ENCODE measurements at regions not wholly inside any gene's neighbourhood (a gene's known extent, or its start where the extent isn't known, plus 50 kb on each side); places are given as distances from the start of the nearest gene placed in this dataset.

- Mint-ChIP-seq H3K27ac (no peak overlapping the region), H3K4me3 (no peak overlapping the region), H3K36me3 (ENCODE audit: low read depth) (no peaks in the 10 kb centered on the region), H3K27me3 (peaks cover 6% of the 10 kb centered on the region), H3K9me3 (peaks cover 6% of the 10 kb centered on the region), H3K4me1 (no peaks in the 10 kb centered on the region)
- DNase-seq: no peak
- no peak for ATAC-seq
These were observed 380.7 kb upstream of the NR5A2 start for GRCh38 chr1:199646761-199647160.

- H3K4me1 Mint-ChIP-seq: no peaks in the 10 kb centered on the region
- no peak overlapping the region for H3K4me3 Mint-ChIP-seq
- H3K27ac Mint-ChIP-seq: no peak overlapping the region
These were observed 370.1 kb upstream of the NR5A2 start for GRCh38 chr1:199657449-199657848.

GRCh38 chr1:199660071-199660470 is 367.4 kb upstream of the NR5A2 start:
- no peaks in the 10 kb centered on the region for H3K4me1 Mint-ChIP-seq
- H3K4me3 Mint-ChIP-seq: no peak overlapping the region
- no peaks in the 10 kb centered on the region for H3K36me3 Mint-ChIP-seq (ENCODE audit: low read depth)
- no peak for DNase-seq
- H3K9me3 Mint-ChIP-seq: no peaks in the 10 kb centered on the region
- peaks cover 19% of the 10 kb centered on the region for H3K27me3 Mint-ChIP-seq
- H3K27ac Mint-ChIP-seq: no peak overlapping the region
- ATAC-seq: no peak

More at GRCh38 chr1:199657449-199657848, 370.1 kb upstream of the NR5A2 start:
- DNase-seq (no peak), ATAC-seq (no peak)
- Mint-ChIP-seq H3K36me3 (ENCODE audit: low read depth) (no peaks in the 10 kb centered on the region), H3K9me3 (no peaks in the 10 kb centered on the region), H3K27me3 (peaks cover 19% of the 10 kb centered on the region)

- H3K4me3 Mint-ChIP-seq: no peak overlapping the region
- H3K9me3 Mint-ChIP-seq: no peaks in the 10 kb centered on the region
- no peaks in the 10 kb centered on the region for H3K4me1 Mint-ChIP-seq
- no peaks in the 10 kb centered on the region for H3K36me3 Mint-ChIP-seq (ENCODE audit: low read depth)
- ATAC-seq: no peak
- H3K27ac Mint-ChIP-seq: no peak overlapping the region
- DNase-seq: no peak
- peaks cover 6% of the 10 kb centered on the region for H3K27me3 Mint-ChIP-seq
These were observed 362.1 kb upstream of the NR5A2 start for GRCh38 chr1:199665371-199665770.

GRCh38 chr1:199667089-199667488 is 360.4 kb upstream of the NR5A2 start:
- no peaks in the 10 kb centered on the region for H3K4me1 Mint-ChIP-seq
- no peaks in the 10 kb centered on the region for H3K36me3 Mint-ChIP-seq (ENCODE audit: low read depth)
- no peak overlapping the region for H3K27ac Mint-ChIP-seq
- H3K9me3 Mint-ChIP-seq: no peaks in the 10 kb centered on the region
- DNase-seq (no peak), ATAC-seq (no peak)
- peaks cover 2% of the 10 kb centered on the region for H3K27me3 Mint-ChIP-seq
- H3K4me3 Mint-ChIP-seq: no peak overlapping the region

- H3K27me3 Mint-ChIP-seq: peaks cover 6% of the 10 kb centered on the region
- no peaks in the 10 kb centered on the region for H3K4me1 Mint-ChIP-seq
- ATAC-seq (no peak), DNase-seq (no peak)
- no peaks in the 10 kb centered on the region for H3K36me3 Mint-ChIP-seq (ENCODE audit: low read depth)
- no peak overlapping the region for H3K4me3 Mint-ChIP-seq
- H3K9me3 Mint-ChIP-seq: no peaks in the 10 kb centered on the region
- no peak overlapping the region for H3K27ac Mint-ChIP-seq
These were observed 357.6 kb upstream of the NR5A2 start for GRCh38 chr1:199669916-199670315.

- no peak overlapping the region for H3K4me3 Mint-ChIP-seq
- H3K36me3 Mint-ChIP-seq (ENCODE audit: low read depth): no peaks in the 10 kb centered on the region
- H3K4me1 Mint-ChIP-seq: no peaks in the 10 kb centered on the region
- DNase-seq (no peak), ATAC-seq (no peak)
- no peak overlapping the region for H3K27ac Mint-ChIP-seq
- no peaks in the 10 kb centered on the region for H3K9me3 Mint-ChIP-seq
- H3K27me3 Mint-ChIP-seq: peaks cover 6% of the 10 kb centered on the region
These were observed 355.8 kb upstream of the NR5A2 start for GRCh38 chr1:199671684-199672083.

- no peak overlapping the region for H3K4me3 Mint-ChIP-seq
- no peak for DNase-seq
- no peaks in the 10 kb centered on the region for H3K9me3 Mint-ChIP-seq
- no peaks in the 10 kb centered on the region for H3K4me1 Mint-ChIP-seq
- peaks cover 6% of the 10 kb centered on the region for H3K27me3 Mint-ChIP-seq
- H3K27ac Mint-ChIP-seq: no peak overlapping the region
- H3K36me3 Mint-ChIP-seq (ENCODE audit: low read depth): no peaks in the 10 kb centered on the region
- no peak for ATAC-seq
These were observed 351.6 kb upstream of the NR5A2 start for GRCh38 chr1:199675937-199676336.

- H3K4me1 Mint-ChIP-seq: no peaks in the 10 kb centered on the region
- H3K9me3 Mint-ChIP-seq: no peaks in the 10 kb centered on the region
These were observed 348.7 kb upstream of the NR5A2 start for GRCh38 chr1:199678771-199679170.

GRCh38 chr1:199682081-199682480 is 345.4 kb upstream of the NR5A2 start:
- H3K27ac Mint-ChIP-seq: no peak overlapping the region
- H3K27me3 Mint-ChIP-seq: peaks cover 8% of the 10 kb centered on the region
- no peaks in the 10 kb centered on the region for H3K4me1 Mint-ChIP-seq
- no peak for ATAC-seq
- no peaks in the 10 kb centered on the region for H3K36me3 Mint-ChIP-seq (ENCODE audit: low read depth)
- H3K4me3 Mint-ChIP-seq: no peak overlapping the region
- no peaks in the 10 kb centered on the region for H3K9me3 Mint-ChIP-seq
- DNase-seq: no peak

More at GRCh38 chr1:199678771-199679170, 348.7 kb upstream of the NR5A2 start:
- no peak overlapping the region for H3K4me3 Mint-ChIP-seq
- no peak overlapping the region for H3K27ac Mint-ChIP-seq
- no peaks in the 10 kb centered on the region for H3K36me3 Mint-ChIP-seq (ENCODE audit: low read depth)
- ATAC-seq: no peak
- H3K27me3 Mint-ChIP-seq: peaks cover 3% of the 10 kb centered on the region
- no peak for DNase-seq

- Mint-ChIP-seq H3K9me3 (no peaks in the 10 kb centered on the region), H3K4me3 (no peak overlapping the region), H3K27me3 (peaks cover 16% of the 10 kb centered on the region), H3K4me1 (no peaks in the 10 kb centered on the region), H3K36me3 (ENCODE audit: low read depth) (no peaks in the 10 kb centered on the region), H3K27ac (no peak overlapping the region)
- peak; percentile 3 for DNase-seq
- peak; percentile 68 for ATAC-seq
These were observed 342.7 kb upstream of the NR5A2 start for GRCh38 chr1:199684686-199685273.

GRCh38 chr1:199685369-199685768 is 342.1 kb upstream of the NR5A2 start:
- H3K27ac Mint-ChIP-seq: no peak overlapping the region
- no peaks in the 10 kb centered on the region for H3K9me3 Mint-ChIP-seq
- peaks cover 18% of the 10 kb centered on the region for H3K27me3 Mint-ChIP-seq
- no peak for DNase-seq
- no peak for ATAC-seq
- no peak overlapping the region for H3K4me3 Mint-ChIP-seq
- H3K4me1 Mint-ChIP-seq: no peaks in the 10 kb centered on the region
- H3K36me3 Mint-ChIP-seq (ENCODE audit: low read depth): no peaks in the 10 kb centered on the region

- peaks cover 15% of the 10 kb centered on the region for H3K27me3 Mint-ChIP-seq
- H3K4me1 Mint-ChIP-seq: no peaks in the 10 kb centered on the region
- no peaks in the 10 kb centered on the region for H3K36me3 Mint-ChIP-seq (ENCODE audit: low read depth)
- H3K9me3 Mint-ChIP-seq: no peaks in the 10 kb centered on the region
- no peak overlapping the region for H3K4me3 Mint-ChIP-seq
- ATAC-seq: no peak
- no peak for DNase-seq
- H3K27ac Mint-ChIP-seq: no peak overlapping the region
These were observed 340.2 kb upstream of the NR5A2 start for GRCh38 chr1:199687321-199687720.

- H3K36me3 Mint-ChIP-seq (ENCODE audit: low read depth): no peaks in the 10 kb centered on the region
- ATAC-seq (no peak), DNase-seq (no peak)
- H3K4me1 Mint-ChIP-seq: no peaks in the 10 kb centered on the region
- no peak overlapping the region for H3K4me3 Mint-ChIP-seq
- H3K27me3 Mint-ChIP-seq: peaks cover 18% of the 10 kb centered on the region
- no peaks in the 10 kb centered on the region for H3K9me3 Mint-ChIP-seq
- no peak overlapping the region for H3K27ac Mint-ChIP-seq
These were observed 339.3 kb upstream of the NR5A2 start for GRCh38 chr1:199688133-199688676.

GRCh38 chr1:199688774-199689173 is 338.7 kb upstream of the NR5A2 start:
- no peaks in the 10 kb centered on the region for H3K4me1 Mint-ChIP-seq
- no peak overlapping the region for H3K4me3 Mint-ChIP-seq
- no peaks in the 10 kb centered on the region for H3K36me3 Mint-ChIP-seq (ENCODE audit: low read depth)
- H3K27me3 Mint-ChIP-seq: peaks cover 19% of the 10 kb centered on the region
- DNase-seq (no peak), ATAC-seq (no peak)
- no peaks in the 10 kb centered on the region for H3K9me3 Mint-ChIP-seq
- no peak overlapping the region for H3K27ac Mint-ChIP-seq

GRCh38 chr1:199690496-199690895 is 337.0 kb upstream of the NR5A2 start:
- no peaks in the 10 kb centered on the region for H3K36me3 Mint-ChIP-seq (ENCODE audit: low read depth)
- H3K4me3 Mint-ChIP-seq: no peak overlapping the region
- DNase-seq: no peak
- no peak for ATAC-seq
- no peaks in the 10 kb centered on the region for H3K4me1 Mint-ChIP-seq
- peaks cover 18% of the 10 kb centered on the region for H3K27me3 Mint-ChIP-seq
- H3K9me3 Mint-ChIP-seq: no peaks in the 10 kb centered on the region
- no peak overlapping the region for H3K27ac Mint-ChIP-seq
